ENCODE measurements at regions not wholly inside any gene's neighbourhood (a gene's known extent, or its start where the extent isn't known, plus 50 kb on each side); places are given as distances from the start of the nearest gene placed in this dataset.

DNA sequence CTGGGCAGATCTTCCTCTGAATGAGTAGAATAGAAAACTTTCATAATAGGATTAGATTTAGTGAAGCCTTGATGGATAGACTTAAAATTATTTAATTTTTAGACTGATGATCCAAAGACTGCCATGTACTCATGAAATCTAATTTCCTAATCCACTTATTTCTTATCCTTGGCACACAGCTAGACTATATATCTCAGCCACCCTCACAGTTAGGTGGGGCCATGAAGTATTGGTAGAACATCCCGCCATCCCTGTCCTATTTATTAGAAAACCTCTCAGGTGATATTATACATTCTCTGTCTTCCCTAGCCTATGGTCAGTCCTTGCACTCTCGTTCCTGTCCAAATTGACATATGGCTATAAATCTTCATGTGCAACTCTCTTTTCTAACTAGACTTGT, 110.9 kb downstream of the FAM170A start:
- no peak for TF ChIP-seq TCF12 (IDR thresholded peaks at IDR 0.05)
- no peak for TF ChIP-seq TCF12 (CRISPR knock-in tag; IDR thresholded peaks at IDR 0.05)
- TF ChIP-seq MEIS1 (CRISPR knock-in tag; IDR thresholded peaks at IDR 0.05; ENCODE audit: borderline replicate concordance): no peak
- TF ChIP-seq SRSF1 (optimal IDR thresholded peaks at IDR 0.05; ENCODE audit: low read depth, low read length): no peak
- TF ChIP-seq FOXK1 (CRISPR knock-in tag; IDR thresholded peaks at IDR 0.05; ENCODE audit: borderline replicate concordance, low read depth): no peak
- TF ChIP-seq, protein P1, sequence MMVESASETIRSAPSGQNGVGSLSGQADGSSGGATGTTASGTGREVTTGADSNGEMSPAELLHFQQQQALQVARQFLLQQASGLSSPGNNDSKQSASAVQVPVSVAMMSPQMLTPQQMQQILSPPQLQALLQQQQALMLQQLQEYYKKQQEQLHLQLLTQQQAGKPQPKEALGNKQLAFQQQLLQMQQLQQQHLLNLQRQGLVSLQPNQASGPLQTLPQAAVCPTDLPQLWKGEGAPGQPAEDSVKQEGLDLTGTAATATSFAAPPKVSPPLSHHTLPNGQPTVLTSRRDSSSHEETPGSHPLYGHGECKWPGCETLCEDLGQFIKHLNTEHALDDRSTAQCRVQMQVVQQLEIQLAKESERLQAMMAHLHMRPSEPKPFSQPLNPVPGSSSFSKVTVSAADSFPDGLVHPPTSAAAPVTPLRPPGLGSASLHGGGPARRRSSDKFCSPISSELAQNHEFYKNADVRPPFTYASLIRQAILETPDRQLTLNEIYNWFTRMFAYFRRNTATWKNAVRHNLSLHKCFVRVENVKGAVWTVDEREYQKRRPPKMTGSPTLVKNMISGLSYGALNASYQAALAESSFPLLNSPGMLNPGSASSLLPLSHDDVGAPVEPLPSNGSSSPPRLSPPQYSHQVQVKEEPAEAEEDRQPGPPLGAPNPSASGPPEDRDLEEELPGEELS (CRISPR knock-in tag; IDR thresholded peaks at IDR 0.05): no peak
- TF ChIP-seq, protein P2, sequence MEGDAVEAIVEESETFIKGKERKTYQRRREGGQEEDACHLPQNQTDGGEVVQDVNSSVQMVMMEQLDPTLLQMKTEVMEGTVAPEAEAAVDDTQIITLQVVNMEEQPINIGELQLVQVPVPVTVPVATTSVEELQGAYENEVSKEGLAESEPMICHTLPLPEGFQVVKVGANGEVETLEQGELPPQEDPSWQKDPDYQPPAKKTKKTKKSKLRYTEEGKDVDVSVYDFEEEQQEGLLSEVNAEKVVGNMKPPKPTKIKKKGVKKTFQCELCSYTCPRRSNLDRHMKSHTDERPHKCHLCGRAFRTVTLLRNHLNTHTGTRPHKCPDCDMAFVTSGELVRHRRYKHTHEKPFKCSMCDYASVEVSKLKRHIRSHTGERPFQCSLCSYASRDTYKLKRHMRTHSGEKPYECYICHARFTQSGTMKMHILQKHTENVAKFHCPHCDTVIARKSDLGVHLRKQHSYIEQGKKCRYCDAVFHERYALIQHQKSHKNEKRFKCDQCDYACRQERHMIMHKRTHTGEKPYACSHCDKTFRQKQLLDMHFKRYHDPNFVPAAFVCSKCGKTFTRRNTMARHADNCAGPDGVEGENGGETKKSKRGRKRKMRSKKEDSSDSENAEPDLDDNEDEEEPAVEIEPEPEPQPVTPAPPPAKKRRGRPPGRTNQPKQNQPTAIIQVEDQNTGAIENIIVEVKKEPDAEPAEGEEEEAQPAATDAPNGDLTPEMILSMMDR (CRISPR knock-in tag; IDR thresholded peaks at IDR 0.05): no peak
- no peak for TF ChIP-seq KDM5B (CRISPR knock-in tag; IDR thresholded peaks at IDR 0.05; ENCODE audit: borderline replicate concordance)
- TF ChIP-seq CENPX (CRISPR knock-in tag; IDR thresholded peaks at IDR 0.05): no peak

All from HepG2 (cell line).